Endodermal cell (in vitro differentiated cells): ENCODE measurements at regions not wholly inside any gene's neighbourhood (a gene's known extent, or its start where the extent isn't known, plus 50 kb on each side); places are given as distances from the start of the nearest gene placed in this dataset.

Source experiments
- DNase-seq: peaks from one replicate; pipeline ENCODE4 v3.0.0-alpha.2; 2017
- H3K27ac ChIP-seq: 2 replicates; pipeline ENCODE4 v1.5.1; 2013; ENCODE audit warnings: mild to moderate bottlenecking, low read depth, low read length, moderate library complexity
- H3K27me3 ChIP-seq: 2 replicates; pipeline ENCODE4 v1.6.1; 2013; ENCODE audit warnings: mild to moderate bottlenecking, low read length, moderate library complexity; ENCODE audit not compliant: insufficient read depth, control insufficient read depth, poor library complexity, severe bottlenecking
- H3K36me3 ChIP-seq: 2 replicates; pipeline ENCODE4 v1.7.0; 2013; ENCODE audit warnings: mild to moderate bottlenecking, low read length, moderate library complexity; ENCODE audit not compliant: control insufficient read depth, insufficient read depth
- H3K4me1 ChIP-seq: one replicate; pipeline ENCODE4 v1.7.0; 2013; ENCODE audit warnings: low read length; ENCODE audit not compliant: control insufficient read depth, insufficient read depth
- H3K4me3 ChIP-seq: 2 replicates; pipeline ENCODE4 v1.5.1; 2013; ENCODE audit warnings: mild to moderate bottlenecking, low read length, moderate library complexity
- H3K9ac ChIP-seq: 2 replicates; pipeline ENCODE4 v1.6.1; 2013; ENCODE audit warnings: mild to moderate bottlenecking, low read length, moderate library complexity; ENCODE audit not compliant: poor library complexity, severe bottlenecking; ENCODE audit errors: extremely low read depth
- H3K9me3 ChIP-seq: 2 replicates; pipeline ENCODE4 v1.6.1; 2013; ENCODE audit warnings: mild to moderate bottlenecking, low read length, moderate library complexity; ENCODE audit not compliant: control insufficient read depth
- H3K27ac Mint-ChIP-seq: 2 replicates; pipeline ENCODE4 v1.8.0; 2020; ENCODE audit warnings: mixed read lengths
- H3K27me3 Mint-ChIP-seq: 2 replicates; pipeline ENCODE4 v1.8.0; 2021; ENCODE audit warnings: mild to moderate bottlenecking, mixed read lengths; ENCODE audit not compliant: insufficient read depth
- H3K36me3 Mint-ChIP-seq: 2 replicates; pipeline ENCODE4 v1.8.0; 2020; ENCODE audit warnings: low read depth, mixed read lengths
- H3K4me1 Mint-ChIP-seq: 2 replicates; pipeline ENCODE4 v1.8.0; 2020; ENCODE audit warnings: mixed read lengths
- H3K4me3 Mint-ChIP-seq: 2 replicates; pipeline ENCODE4 v1.8.0; 2020; ENCODE audit warnings: mild to moderate bottlenecking, moderate library complexity, mixed read lengths
- H3K9me3 Mint-ChIP-seq: 2 replicates; pipeline ENCODE4 v1.8.0; 2020; ENCODE audit warnings: mild to moderate bottlenecking, mixed read lengths
- WGBS, 2 experiments: methylation state at CpG; one replicate each; pipeline versions ENCODE4 v1.1.5 to v1.1.7; 2013; ENCODE audit warnings: missing lambda C conversion rate in 2 of 2, mixed read lengths in 1 of 2; ENCODE audit not compliant: insufficient coverage in 1 of 2, insufficient read length in 1 of 2; 5-methylcytosine and 5-hydroxymethylcytosine counted together
- TF ChIP-seq, protein P1 (sequence below): fragments of 200-600 bp; sonication (generic); conservative IDR thresholded peaks from 2 replicates; pipeline ENCODE4 v1.5.0; 2021; ENCODE audit warnings: antibody characterized with exemption, mild to moderate bottlenecking

DNA sequence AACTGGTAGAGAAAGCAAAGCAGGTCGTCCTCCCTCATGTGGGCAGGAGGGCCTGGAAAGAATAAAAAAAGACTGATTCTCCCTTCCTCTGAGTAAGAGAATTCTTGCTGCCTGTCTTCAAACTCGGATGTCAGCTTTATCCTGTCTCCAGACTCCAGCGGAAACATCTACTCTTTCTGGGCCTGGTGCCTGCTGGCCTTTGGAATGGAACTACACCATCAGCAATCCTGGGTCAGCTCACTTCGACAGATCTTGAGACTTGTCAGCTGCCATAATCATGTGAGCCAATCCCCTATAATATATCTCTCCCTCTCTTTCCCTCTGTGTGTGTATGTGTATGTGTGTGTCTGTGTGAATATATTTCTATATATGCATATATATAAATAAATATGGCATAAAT is 411.0 kb upstream of the DPP6 start:
- Mint-ChIP-seq H3K27me3 (no peaks in the 10 kb centered on the region), H3K36me3 (no peaks in the 10 kb centered on the region), H3K4me1 (no peaks in the 10 kb centered on the region), H3K27ac (no peak overlapping the region), H3K4me3 (no peak overlapping the region), H3K9me3 (peaks cover 85% of the 10 kb centered on the region)
- Histone ChIP-seq H3K9ac (no peak overlapping the region), H3K4me3 (no peak overlapping the region), H3K9me3 (peaks cover 67% of the 10 kb centered on the region), H3K27me3 (no peaks in the 10 kb centered on the region), H3K27ac (no peak overlapping the region), H3K36me3 (no peaks in the 10 kb centered on the region), H3K4me1 (no peaks in the 10 kb centered on the region)
- WGBS, 2 experiments: 21 to 49% methylated on average over 2 to 4 of the region's 4 CpGs
- TF ChIP-seq, protein P1, sequence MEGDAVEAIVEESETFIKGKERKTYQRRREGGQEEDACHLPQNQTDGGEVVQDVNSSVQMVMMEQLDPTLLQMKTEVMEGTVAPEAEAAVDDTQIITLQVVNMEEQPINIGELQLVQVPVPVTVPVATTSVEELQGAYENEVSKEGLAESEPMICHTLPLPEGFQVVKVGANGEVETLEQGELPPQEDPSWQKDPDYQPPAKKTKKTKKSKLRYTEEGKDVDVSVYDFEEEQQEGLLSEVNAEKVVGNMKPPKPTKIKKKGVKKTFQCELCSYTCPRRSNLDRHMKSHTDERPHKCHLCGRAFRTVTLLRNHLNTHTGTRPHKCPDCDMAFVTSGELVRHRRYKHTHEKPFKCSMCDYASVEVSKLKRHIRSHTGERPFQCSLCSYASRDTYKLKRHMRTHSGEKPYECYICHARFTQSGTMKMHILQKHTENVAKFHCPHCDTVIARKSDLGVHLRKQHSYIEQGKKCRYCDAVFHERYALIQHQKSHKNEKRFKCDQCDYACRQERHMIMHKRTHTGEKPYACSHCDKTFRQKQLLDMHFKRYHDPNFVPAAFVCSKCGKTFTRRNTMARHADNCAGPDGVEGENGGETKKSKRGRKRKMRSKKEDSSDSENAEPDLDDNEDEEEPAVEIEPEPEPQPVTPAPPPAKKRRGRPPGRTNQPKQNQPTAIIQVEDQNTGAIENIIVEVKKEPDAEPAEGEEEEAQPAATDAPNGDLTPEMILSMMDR: no peak
- no peak for DNase-seq

- no peaks in the 10 kb centered on the region for H3K36me3 ChIP-seq
- no peak overlapping the region for H3K9ac ChIP-seq
- DNase-seq: no peak
- H3K4me3 ChIP-seq: no peak overlapping the region
- no peaks in the 10 kb centered on the region for H3K4me1 ChIP-seq
- H3K27ac ChIP-seq: no peak overlapping the region
- H3K27ac Mint-ChIP-seq: no peak overlapping the region
- H3K4me3 Mint-ChIP-seq: no peak overlapping the region
- peaks cover 62% of the 10 kb centered on the region for H3K9me3 ChIP-seq
- no peaks in the 10 kb centered on the region for H3K27me3 Mint-ChIP-seq
- TF ChIP-seq, protein P1: no peak
- no peaks in the 10 kb centered on the region for H3K27me3 ChIP-seq
- no peaks in the 10 kb centered on the region for H3K4me1 Mint-ChIP-seq
- H3K36me3 Mint-ChIP-seq: no peaks in the 10 kb centered on the region
- peaks cover 83% of the 10 kb centered on the region for H3K9me3 Mint-ChIP-seq
Measured at GRCh38 chr7:153642989-153643388, 409.2 kb upstream of the DPP6 start.

- no peak overlapping the region for H3K27ac Mint-ChIP-seq
- no peaks in the 10 kb centered on the region for H3K4me1 Mint-ChIP-seq
- Histone ChIP-seq H3K4me3 (no peak overlapping the region), H3K9me3 (peaks cover 65% of the 10 kb centered on the region), H3K9ac (no peak overlapping the region), H3K36me3 (no peaks in the 10 kb centered on the region), H3K27me3 (no peaks in the 10 kb centered on the region), H3K4me1 (no peaks in the 10 kb centered on the region), H3K27ac (no peak overlapping the region)
- H3K4me3 Mint-ChIP-seq: no peak overlapping the region
- WGBS, 2 experiments: 40 to 55% methylated on average over 1 to 7 of the region's 7 CpGs
- no peaks in the 10 kb centered on the region for H3K27me3 Mint-ChIP-seq
- peak; percentile 85 for DNase-seq
- TF ChIP-seq, protein P1: no peak
- H3K36me3 Mint-ChIP-seq: peaks cover 3% of the 10 kb centered on the region
- H3K9me3 Mint-ChIP-seq: peaks cover 84% of the 10 kb centered on the region
Measured at GRCh38 chr7:153657182-153657800, 394.9 kb upstream of the DPP6 start.
